WTC11 (cell line): ENCODE measurements at regions not wholly inside any gene's neighbourhood (a gene's known extent, or its start where the extent isn't known, plus 50 kb on each side); places are given as distances from the start of the nearest gene placed in this dataset.

ENCODE experiments used
- ATAC-seq: fragments of 200-7000 bp; cut with Tn5 transposase; 2 replicates; pipeline ENCODE4 v1.10.0; 2021; ENCODE audit warnings: mild to moderate bottlenecking, moderate library complexity
- CTCF ChIA-PET: fragments of 300-600 bp; sonication (Branson Sonifier 250); formaldehyde crosslinking; loops from one replicate; lab custom pipeline; 2021; ENCODE audit warnings: antibody characterized with exemption; lab: Charles Lee
- POLR2A ChIA-PET: fragments of 350-600 bp; sonication (Branson Sonifier 250); formaldehyde crosslinking; loops from one replicate; lab custom pipeline; 2021; ENCODE audit warnings: antibody characterized with exemption; lab: Charles Lee
- DNase-seq: peaks from one replicate; pipeline ENCODE4 v3.0.0; 2021; ENCODE audit warnings: low spot score
- H3K27ac Mint-ChIP-seq: 2 replicates; pipeline ENCODE4 v1.8.0; 2021; ENCODE audit warnings: mixed read lengths
- H3K27me3 Mint-ChIP-seq: 2 replicates; pipeline ENCODE4 v1.8.0; 2021; ENCODE audit warnings: low read depth, mild to moderate bottlenecking, moderate library complexity, mixed read lengths
- H3K36me3 Mint-ChIP-seq: 2 replicates; pipeline ENCODE4 v1.8.0; 2021; ENCODE audit warnings: mixed read lengths
- H3K4me1 Mint-ChIP-seq: 2 replicates; pipeline ENCODE4 v1.8.0; 2022; ENCODE audit warnings: mixed read lengths
- H3K4me3 Mint-ChIP-seq: 2 replicates; pipeline ENCODE4 v1.8.0; 2021; ENCODE audit warnings: mild to moderate bottlenecking, moderate library complexity, mixed read lengths
- H3K9me3 Mint-ChIP-seq: 2 replicates; pipeline ENCODE4 v1.8.0; 2021; ENCODE audit warnings: mixed read lengths
- ATF1 ChIP-seq: sonication (generic); formaldehyde crosslinking; IDR thresholded peaks from 2 replicates; pipeline ENCODE4 v1.8.1; 2023; ENCODE audit warnings: mild to moderate bottlenecking, moderate library complexity, missing genetic modification reagents
- ERG ChIP-seq: fragments of 250-450 bp; sonication (Bioruptor Pico); IDR thresholded peaks from 2 replicates; pipeline ENCODE4 v1.8.0; 2021; ENCODE audit warnings: mild to moderate bottlenecking
- FOXJ3 ChIP-seq: sonication (generic); formaldehyde crosslinking; IDR thresholded peaks from 2 replicates; pipeline ENCODE4 v1.9.0; 2021; ENCODE audit warnings: missing genetic modification reagents, mild to moderate bottlenecking, borderline replicate concordance
- GABPB1 ChIP-seq: sonication (generic); formaldehyde crosslinking; IDR thresholded peaks from 2 replicates; pipeline ENCODE4 v1.8.1; 2023; ENCODE audit warnings: mild to moderate bottlenecking, missing genetic modification reagents
- HMGA2 ChIP-seq: fragments of 250-450 bp; sonication (Bioruptor Pico); IDR thresholded peaks from 2 replicates; pipeline ENCODE4 v1.4.0; 2021; ENCODE audit warnings: mild to moderate bottlenecking, moderate library complexity
- NFATC4 ChIP-seq: fragments of 250-450 bp; sonication (Bioruptor Pico); IDR thresholded peaks from 2 replicates; pipeline ENCODE4 v1.9.0; 2021; ENCODE audit warnings: mild to moderate bottlenecking
- NR2C2 ChIP-seq: sonication (generic); formaldehyde crosslinking; IDR thresholded peaks from 2 replicates; pipeline ENCODE4 v1.8.0; 2022; ENCODE audit warnings: mild to moderate bottlenecking, missing genetic modification reagents
- NR3C1 ChIP-seq: sonication (generic); formaldehyde crosslinking; conservative IDR thresholded peaks from 2 replicates; pipeline ENCODE4 v1.8.1; 2023; ENCODE audit warnings: low read depth, mild to moderate bottlenecking, missing genetic modification reagents
- PRRX2 ChIP-seq: fragments of 250-450 bp; sonication (Bioruptor Pico); IDR thresholded peaks from 2 replicates; pipeline ENCODE4 v1.8.0; 2021; ENCODE audit warnings: mild to moderate bottlenecking
- RORB ChIP-seq: fragments of 250-450 bp; sonication (Bioruptor Pico); IDR thresholded peaks from 2 replicates; pipeline ENCODE4 v1.9.0; 2021; ENCODE audit warnings: mild to moderate bottlenecking
- TCF7 ChIP-seq: sonication (generic); formaldehyde crosslinking; IDR thresholded peaks from 2 replicates; pipeline ENCODE4 v1.8.0; 2022; ENCODE audit warnings: mild to moderate bottlenecking, low read depth, missing genetic modification reagents, moderate library complexity
- ZNF263 ChIP-seq: sonication (generic); formaldehyde crosslinking; IDR thresholded peaks from 2 replicates; pipeline ENCODE4 v1.8.1; 2022; ENCODE audit warnings: low read depth, mild to moderate bottlenecking, moderate library complexity, missing genetic modification reagents
- TF ChIP-seq, protein P1 (sequence below): fragments of 200-600 bp; IDR thresholded peaks from 2 replicates; pipeline ENCODE4 v1.8.0; 2022; ENCODE audit warnings: antibody characterized with exemption
- TF ChIP-seq, protein P2 (sequence below): fragments of 250-450 bp; sonication (Bioruptor Pico); IDR thresholded peaks from 2 replicates; pipeline ENCODE4 v1.9.0; 2021; ENCODE audit warnings: moderate library complexity, mild to moderate bottlenecking, inconsistent platforms, borderline replicate concordance
- TF ChIP-seq, protein P3 (sequence below): fragments of 250-450 bp; sonication (Bioruptor Pico); IDR thresholded peaks from 2 replicates; pipeline ENCODE4 v1.9.0; 2021; ENCODE audit warnings: mild to moderate bottlenecking, borderline replicate concordance
- TF ChIP-seq, protein P4 (sequence below): fragments of 250-450 bp; sonication (Bioruptor Pico); IDR thresholded peaks from 2 replicates; pipeline ENCODE4 v1.9.0; 2021; ENCODE audit warnings: mild to moderate bottlenecking
- TF ChIP-seq, protein P5 (sequence below): sonication (generic); formaldehyde crosslinking; IDR thresholded peaks from 2 replicates; pipeline ENCODE4 v1.8.1; 2022; ENCODE audit warnings: mild to moderate bottlenecking, missing genetic modification reagents, moderate library complexity, borderline replicate concordance
- TF ChIP-seq, protein P6 (sequence below): fragments of 250-450 bp; sonication (Bioruptor Pico); IDR thresholded peaks from 2 replicates; pipeline ENCODE4 v1.9.0; 2021; ENCODE audit warnings: mild to moderate bottlenecking

- POLR2A ChIA-PET = interaction anchor here (0.5 kb wide), 1 partner anchor 887 kb away, joined by 8 read pairs; no protein-coding TSS in a partner anchor
These were observed 258.0 kb downstream of the CPS1 start for GRCh38 chr2:210814251-210815025.

DNA sequence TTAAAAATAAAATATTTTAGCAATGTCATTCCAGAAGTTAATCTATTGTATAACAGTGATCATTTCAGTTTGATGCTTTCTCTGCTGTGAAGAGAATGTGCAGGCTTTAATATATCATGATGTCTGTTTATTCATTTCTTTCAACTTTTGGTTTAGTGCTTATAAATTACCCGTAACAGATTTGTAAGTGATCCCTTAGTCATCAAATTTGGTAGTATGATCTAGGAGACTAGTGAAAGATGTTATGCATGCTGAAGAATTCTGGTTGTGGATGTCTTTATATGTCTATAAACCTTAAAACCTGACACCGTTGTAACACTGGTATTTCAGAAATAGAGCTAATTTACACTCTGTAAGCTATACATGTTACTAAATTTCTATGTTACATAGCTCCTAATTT, 260.4 kb downstream of the CPS1 start:
- ATAC-seq (no peak), DNase-seq (no peak)
- POLR2A ChIA-PET = no interaction called here
- peaks cover 20% of the 10 kb centered on the region for H3K4me1 Mint-ChIP-seq
- no peak overlapping the region for H3K27ac Mint-ChIP-seq
- CTCF ChIA-PET = no interaction called here
- H3K36me3 Mint-ChIP-seq = no peaks in the 10 kb centered on the region
- H3K27me3 Mint-ChIP-seq = no peaks in the 10 kb centered on the region
- no peak for TF ChIP-seq PRRX2 (CRISPR knock-in tag)
- no peak for TF ChIP-seq ZNF263 (CRISPR knock-in tag)
- TF ChIP-seq TCF7 = no peak
- TF ChIP-seq RORB (CRISPR knock-in tag) = no peak
- TF ChIP-seq ERG (CRISPR knock-in tag) = no peak
- TF ChIP-seq, protein P1, sequence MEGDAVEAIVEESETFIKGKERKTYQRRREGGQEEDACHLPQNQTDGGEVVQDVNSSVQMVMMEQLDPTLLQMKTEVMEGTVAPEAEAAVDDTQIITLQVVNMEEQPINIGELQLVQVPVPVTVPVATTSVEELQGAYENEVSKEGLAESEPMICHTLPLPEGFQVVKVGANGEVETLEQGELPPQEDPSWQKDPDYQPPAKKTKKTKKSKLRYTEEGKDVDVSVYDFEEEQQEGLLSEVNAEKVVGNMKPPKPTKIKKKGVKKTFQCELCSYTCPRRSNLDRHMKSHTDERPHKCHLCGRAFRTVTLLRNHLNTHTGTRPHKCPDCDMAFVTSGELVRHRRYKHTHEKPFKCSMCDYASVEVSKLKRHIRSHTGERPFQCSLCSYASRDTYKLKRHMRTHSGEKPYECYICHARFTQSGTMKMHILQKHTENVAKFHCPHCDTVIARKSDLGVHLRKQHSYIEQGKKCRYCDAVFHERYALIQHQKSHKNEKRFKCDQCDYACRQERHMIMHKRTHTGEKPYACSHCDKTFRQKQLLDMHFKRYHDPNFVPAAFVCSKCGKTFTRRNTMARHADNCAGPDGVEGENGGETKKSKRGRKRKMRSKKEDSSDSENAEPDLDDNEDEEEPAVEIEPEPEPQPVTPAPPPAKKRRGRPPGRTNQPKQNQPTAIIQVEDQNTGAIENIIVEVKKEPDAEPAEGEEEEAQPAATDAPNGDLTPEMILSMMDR = no peak
- TF ChIP-seq, protein P2, sequence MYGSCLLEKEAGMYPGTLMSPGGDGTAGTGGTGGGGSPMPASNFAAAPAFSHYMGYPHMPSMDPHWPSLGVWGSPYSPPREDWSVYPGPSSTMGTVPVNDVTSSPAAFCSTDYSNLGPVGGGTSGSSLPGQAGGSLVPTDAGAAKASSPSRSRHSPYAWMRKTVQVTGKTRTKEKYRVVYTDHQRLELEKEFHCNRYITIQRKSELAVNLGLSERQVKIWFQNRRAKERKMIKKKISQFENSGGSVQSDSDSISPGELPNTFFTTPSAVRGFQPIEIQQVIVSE (CRISPR knock-in tag) = no peak
- TF ChIP-seq, protein P3, sequence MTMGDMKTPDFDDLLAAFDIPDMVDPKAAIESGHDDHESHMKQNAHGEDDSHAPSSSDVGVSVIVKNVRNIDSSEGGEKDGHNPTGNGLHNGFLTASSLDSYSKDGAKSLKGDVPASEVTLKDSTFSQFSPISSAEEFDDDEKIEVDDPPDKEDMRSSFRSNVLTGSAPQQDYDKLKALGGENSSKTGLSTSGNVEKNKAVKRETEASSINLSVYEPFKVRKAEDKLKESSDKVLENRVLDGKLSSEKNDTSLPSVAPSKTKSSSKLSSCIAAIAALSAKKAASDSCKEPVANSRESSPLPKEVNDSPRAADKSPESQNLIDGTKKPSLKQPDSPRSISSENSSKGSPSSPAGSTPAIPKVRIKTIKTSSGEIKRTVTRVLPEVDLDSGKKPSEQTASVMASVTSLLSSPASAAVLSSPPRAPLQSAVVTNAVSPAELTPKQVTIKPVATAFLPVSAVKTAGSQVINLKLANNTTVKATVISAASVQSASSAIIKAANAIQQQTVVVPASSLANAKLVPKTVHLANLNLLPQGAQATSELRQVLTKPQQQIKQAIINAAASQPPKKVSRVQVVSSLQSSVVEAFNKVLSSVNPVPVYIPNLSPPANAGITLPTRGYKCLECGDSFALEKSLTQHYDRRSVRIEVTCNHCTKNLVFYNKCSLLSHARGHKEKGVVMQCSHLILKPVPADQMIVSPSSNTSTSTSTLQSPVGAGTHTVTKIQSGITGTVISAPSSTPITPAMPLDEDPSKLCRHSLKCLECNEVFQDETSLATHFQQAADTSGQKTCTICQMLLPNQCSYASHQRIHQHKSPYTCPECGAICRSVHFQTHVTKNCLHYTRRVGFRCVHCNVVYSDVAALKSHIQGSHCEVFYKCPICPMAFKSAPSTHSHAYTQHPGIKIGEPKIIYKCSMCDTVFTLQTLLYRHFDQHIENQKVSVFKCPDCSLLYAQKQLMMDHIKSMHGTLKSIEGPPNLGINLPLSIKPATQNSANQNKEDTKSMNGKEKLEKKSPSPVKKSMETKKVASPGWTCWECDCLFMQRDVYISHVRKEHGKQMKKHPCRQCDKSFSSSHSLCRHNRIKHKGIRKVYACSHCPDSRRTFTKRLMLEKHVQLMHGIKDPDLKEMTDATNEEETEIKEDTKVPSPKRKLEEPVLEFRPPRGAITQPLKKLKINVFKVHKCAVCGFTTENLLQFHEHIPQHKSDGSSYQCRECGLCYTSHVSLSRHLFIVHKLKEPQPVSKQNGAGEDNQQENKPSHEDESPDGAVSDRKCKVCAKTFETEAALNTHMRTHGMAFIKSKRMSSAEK (CRISPR knock-in tag) = no peak
- TF ChIP-seq FOXJ3 (CRISPR knock-in tag) = no peak
- TF ChIP-seq GABPB1 (CRISPR knock-in tag) = no peak
- TF ChIP-seq ATF1 = no peak
- peaks cover 9% of the 10 kb centered on the region for H3K9me3 Mint-ChIP-seq
- H3K4me3 Mint-ChIP-seq = no peak overlapping the region

More at GRCh38 chr2:210814251-210815025, 258.0 kb downstream of the CPS1 start:
- DNase-seq = no peak
- Mint-ChIP-seq H3K27me3 (no peaks in the 10 kb centered on the region), H3K27ac (no peak overlapping the region), H3K9me3 (no peaks in the 10 kb centered on the region; the same call in 1 of the 2 replicates), H3K4me1 (peaks cover 20% of the 10 kb centered on the region), H3K4me3 (no peak overlapping the region), H3K36me3 (no peaks in the 10 kb centered on the region)
- no peak for ATAC-seq
- CTCF ChIA-PET = no interaction called here
- TF ChIP-seq NR2C2 = no peak
- no peak for TF ChIP-seq NR3C1 (CRISPR knock-in tag)
- no peak for TF ChIP-seq NFATC4 (CRISPR knock-in tag)
- TF ChIP-seq, protein P4, sequence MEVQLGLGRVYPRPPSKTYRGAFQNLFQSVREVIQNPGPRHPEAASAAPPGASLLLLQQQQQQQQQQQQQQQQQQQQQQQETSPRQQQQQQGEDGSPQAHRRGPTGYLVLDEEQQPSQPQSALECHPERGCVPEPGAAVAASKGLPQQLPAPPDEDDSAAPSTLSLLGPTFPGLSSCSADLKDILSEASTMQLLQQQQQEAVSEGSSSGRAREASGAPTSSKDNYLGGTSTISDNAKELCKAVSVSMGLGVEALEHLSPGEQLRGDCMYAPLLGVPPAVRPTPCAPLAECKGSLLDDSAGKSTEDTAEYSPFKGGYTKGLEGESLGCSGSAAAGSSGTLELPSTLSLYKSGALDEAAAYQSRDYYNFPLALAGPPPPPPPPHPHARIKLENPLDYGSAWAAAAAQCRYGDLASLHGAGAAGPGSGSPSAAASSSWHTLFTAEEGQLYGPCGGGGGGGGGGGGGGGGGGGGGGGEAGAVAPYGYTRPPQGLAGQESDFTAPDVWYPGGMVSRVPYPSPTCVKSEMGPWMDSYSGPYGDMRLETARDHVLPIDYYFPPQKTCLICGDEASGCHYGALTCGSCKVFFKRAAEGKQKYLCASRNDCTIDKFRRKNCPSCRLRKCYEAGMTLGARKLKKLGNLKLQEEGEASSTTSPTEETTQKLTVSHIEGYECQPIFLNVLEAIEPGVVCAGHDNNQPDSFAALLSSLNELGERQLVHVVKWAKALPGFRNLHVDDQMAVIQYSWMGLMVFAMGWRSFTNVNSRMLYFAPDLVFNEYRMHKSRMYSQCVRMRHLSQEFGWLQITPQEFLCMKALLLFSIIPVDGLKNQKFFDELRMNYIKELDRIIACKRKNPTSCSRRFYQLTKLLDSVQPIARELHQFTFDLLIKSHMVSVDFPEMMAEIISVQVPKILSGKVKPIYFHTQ (CRISPR knock-in tag) = no peak
- TF ChIP-seq, protein P5, sequence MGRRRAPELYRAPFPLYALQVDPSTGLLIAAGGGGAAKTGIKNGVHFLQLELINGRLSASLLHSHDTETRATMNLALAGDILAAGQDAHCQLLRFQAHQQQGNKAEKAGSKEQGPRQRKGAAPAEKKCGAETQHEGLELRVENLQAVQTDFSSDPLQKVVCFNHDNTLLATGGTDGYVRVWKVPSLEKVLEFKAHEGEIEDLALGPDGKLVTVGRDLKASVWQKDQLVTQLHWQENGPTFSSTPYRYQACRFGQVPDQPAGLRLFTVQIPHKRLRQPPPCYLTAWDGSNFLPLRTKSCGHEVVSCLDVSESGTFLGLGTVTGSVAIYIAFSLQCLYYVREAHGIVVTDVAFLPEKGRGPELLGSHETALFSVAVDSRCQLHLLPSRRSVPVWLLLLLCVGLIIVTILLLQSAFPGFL = no peak
- no peak for TF ChIP-seq HMGA2 (CRISPR knock-in tag)
- TF ChIP-seq, protein P6, sequence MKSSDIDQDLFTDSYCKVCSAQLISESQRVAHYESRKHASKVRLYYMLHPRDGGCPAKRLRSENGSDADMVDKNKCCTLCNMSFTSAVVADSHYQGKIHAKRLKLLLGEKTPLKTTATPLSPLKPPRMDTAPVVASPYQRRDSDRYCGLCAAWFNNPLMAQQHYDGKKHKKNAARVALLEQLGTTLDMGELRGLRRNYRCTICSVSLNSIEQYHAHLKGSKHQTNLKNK (CRISPR knock-in tag) = no peak
- no peak for TF ChIP-seq RORB (CRISPR knock-in tag)
